Pancreas (tissue), 10 donors: ENCODE measurements at regions not wholly inside any gene's neighbourhood (a gene's known extent, or its start where the extent isn't known, plus 50 kb on each side); places are given as distances from the start of the nearest gene placed in this dataset.
"Not testable (repeated sequence)": the region's sequence is repeated elsewhere in the genome, so short reads cannot be mapped to it uniquely, and the experiment has no call there.

Experiments used
- ATAC-seq, 4 donors: fragments of 200-7000 bp; cut with Tn5 transposase; one replicate each; pipeline versions ENCODE4 v1.8.0 to v1.9.1; 2020; ENCODE audit warnings: mild to moderate bottlenecking in 4 of 4, moderate library complexity in 4 of 4
- DNase-seq, 6 donors: peaks; one replicate each; pipeline ENCODE4 v3.0.0-alpha.2; 2020
- FAIRE-seq: peaks from 2 replicates; lab custom pipeline; 2012; peaks lifted over from hg19 to GRCh38; lab: Jason Lieb, UNC
- H3K27ac ChIP-seq, 4 donors: fragments of 200-600 bp; sonication (generic); 1 replicate in 3 of 4; 2 replicates in 1 of 4; pipeline versions ENCODE4 v1.5.0 to v1.8.0; 2020
- H3K27me3 ChIP-seq, 4 donors: fragments of 200-600 bp; one replicate each; pipeline ENCODE4 v1.8.0; 2021
- H3K36me3 ChIP-seq, 3 donors: fragments of 200-600 bp; sonication (generic) in 1 of 3; one replicate each; pipeline versions ENCODE4 v1.5.0 to v1.8.0; 2020 to 2021
- H3K4me1 ChIP-seq, 3 donors: fragments of 200-600 bp; one replicate each; pipeline ENCODE4 v1.8.0; 2021
- H3K4me3 ChIP-seq, 4 donors: fragments of 200-600 bp; sonication (generic) in 2 of 4; one replicate each; pipeline versions ENCODE4 v1.5.0 to v1.8.0; 2020 to 2021
- H3K9me3 ChIP-seq, 4 donors: fragments of 200-600 bp; one replicate each; pipeline ENCODE4 v1.8.0; 2021
- WGBS, 2 donors: extraction: QIAGEN DNeasy Blood & Tissue Kit; methylation state at CpG; one replicate each; pipeline ENCODE4 v1.1.7; 2013; 5-methylcytosine and 5-hydroxymethylcytosine counted together
- intact Hi-C, 3 donors: fragments of 100-400 bp; cut with DNase I; formaldehyde crosslinking; loops; one replicate each; pipeline versions ENCODE4 v1.11.1 to v1.14.2; 2022
- TF ChIP-seq, protein P1 (sequence below), 4 donors: fragments of 200-600 bp; sonication (generic) in 3 of 4; IDR thresholded peaks; one replicate each; pipeline versions ENCODE4 v1.5.0 to v1.8.0; 2021; ENCODE audit warnings: antibody characterized with exemption in 4 of 4
- donor health status: healthy with polysubstance abuse.
- donor health status: DM: no; HTN: no; CAD: no; lungs with moderate emphysema.
- donor health status: DM: no; HTN: no; CAD: no.
- donor health status: control.
- donor health status: control.
- donor health status: Bipolar disorder and iron deficiency.
- donor health status: DM: yes; HTN: yes; CAD: no.
- donor health status: DM: no; HTN: no; CAD: no.
- donor health status: DM: no; HTN: no; CAD: no.
- donor health status: DM: yes; HTN: yes; CAD: no.

DNA sequence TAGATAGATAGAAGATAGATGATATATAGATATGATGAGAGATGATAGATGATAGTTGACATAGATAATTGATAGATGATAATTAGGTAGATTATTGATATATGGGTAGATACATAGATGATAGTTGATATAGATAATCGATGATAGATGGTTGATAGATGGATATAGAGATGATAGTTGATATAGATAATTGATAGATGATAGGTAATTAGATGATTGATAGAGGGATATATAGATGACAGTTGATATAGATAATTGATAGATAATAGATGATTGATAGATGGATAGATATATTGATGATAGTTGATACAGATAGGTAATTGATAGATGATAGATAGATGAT lies 72.3 kb downstream of the PRR15 start:
- TF ChIP-seq, protein P1, sequence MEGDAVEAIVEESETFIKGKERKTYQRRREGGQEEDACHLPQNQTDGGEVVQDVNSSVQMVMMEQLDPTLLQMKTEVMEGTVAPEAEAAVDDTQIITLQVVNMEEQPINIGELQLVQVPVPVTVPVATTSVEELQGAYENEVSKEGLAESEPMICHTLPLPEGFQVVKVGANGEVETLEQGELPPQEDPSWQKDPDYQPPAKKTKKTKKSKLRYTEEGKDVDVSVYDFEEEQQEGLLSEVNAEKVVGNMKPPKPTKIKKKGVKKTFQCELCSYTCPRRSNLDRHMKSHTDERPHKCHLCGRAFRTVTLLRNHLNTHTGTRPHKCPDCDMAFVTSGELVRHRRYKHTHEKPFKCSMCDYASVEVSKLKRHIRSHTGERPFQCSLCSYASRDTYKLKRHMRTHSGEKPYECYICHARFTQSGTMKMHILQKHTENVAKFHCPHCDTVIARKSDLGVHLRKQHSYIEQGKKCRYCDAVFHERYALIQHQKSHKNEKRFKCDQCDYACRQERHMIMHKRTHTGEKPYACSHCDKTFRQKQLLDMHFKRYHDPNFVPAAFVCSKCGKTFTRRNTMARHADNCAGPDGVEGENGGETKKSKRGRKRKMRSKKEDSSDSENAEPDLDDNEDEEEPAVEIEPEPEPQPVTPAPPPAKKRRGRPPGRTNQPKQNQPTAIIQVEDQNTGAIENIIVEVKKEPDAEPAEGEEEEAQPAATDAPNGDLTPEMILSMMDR (IDR thresholded peaks at IDR 0.05): no peak
- H3K4me3 ChIP-seq: no peak overlapping the region
- no peaks in the 10 kb centered on the region for H3K9me3 ChIP-seq
- no peaks in the 10 kb centered on the region for H3K27me3 ChIP-seq
- intact Hi-C loops: no loop called here
- no peaks in the 10 kb centered on the region for H3K36me3 ChIP-seq
- no peaks in the 10 kb centered on the region for H3K4me1 ChIP-seq
- no peak for FAIRE-seq
- ATAC-seq: no peak
- WGBS, 2 donors: 35 to 36% methylated on average over 1 of the region's 1 CpG
- H3K27ac ChIP-seq: no peak overlapping the region
- no peak for DNase-seq

DNA sequence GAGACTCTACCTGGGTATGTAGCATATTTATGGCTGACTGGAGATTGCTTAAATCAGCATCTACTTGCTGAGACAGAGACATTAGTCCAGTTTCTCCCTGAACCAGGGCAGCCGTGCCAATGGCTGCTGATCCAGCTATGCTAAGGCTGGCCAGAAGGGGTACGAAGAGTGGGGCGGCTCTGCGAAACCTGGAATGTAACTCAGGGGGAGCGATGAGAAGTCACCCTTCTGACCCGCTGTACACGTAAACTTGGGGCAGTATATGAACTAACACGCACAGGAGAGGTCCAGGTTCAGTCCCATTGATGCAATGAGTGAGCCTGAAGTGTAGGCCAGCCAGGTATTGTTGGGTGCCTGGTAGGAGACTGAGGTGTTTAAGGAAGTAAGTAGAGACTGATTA lies 73.7 kb downstream of the PRR15 start:
- H3K27ac ChIP-seq: no peak overlapping the region
- ATAC-seq: no peak
- DNase-seq: no peak
- FAIRE-seq: no peak
- H3K4me3 ChIP-seq: no peak overlapping the region
- no peaks in the 10 kb centered on the region for H3K4me1 ChIP-seq
- no peaks in the 10 kb centered on the region for H3K27me3 ChIP-seq
- TF ChIP-seq, protein P1 (IDR thresholded peaks at IDR 0.05): no peak
- WGBS, 2 donors: 96 to 98% methylated on average over 8 of the region's 8 CpGs
- intact Hi-C loops: no loop called here
- H3K36me3 ChIP-seq: no peaks in the 10 kb centered on the region
- H3K9me3 ChIP-seq: no peaks in the 10 kb centered on the region

- DNase-seq, H3K36me3 ChIP-seq, H3K4me1 ChIP-seq, H3K27ac ChIP-seq, ATAC-seq, H3K27me3 ChIP-seq, H3K4me3 ChIP-seq, intact Hi-C loops, FAIRE-seq, H3K9me3 ChIP-seq: not testable (repeated sequence)
- WGBS, 2 donors: 88 to 95% methylated on average over 3 of the region's 3 CpGs
Measured at GRCh38 chr7:29638841-29639240, 75.2 kb downstream of the PRR15 start.

GRCh38 chr7:29639386-29639785 lies 75.8 kb downstream of the PRR15 start:
- no peaks in the 10 kb centered on the region for H3K9me3 ChIP-seq
- no peaks in the 10 kb centered on the region for H3K27me3 ChIP-seq
- DNase-seq (no peak), ATAC-seq (no peak), FAIRE-seq (no peak)
- no peaks in the 10 kb centered on the region for H3K4me1 ChIP-seq
- H3K4me3 ChIP-seq: no peak overlapping the region
- 86 to 87% methylated on average over 5 of the region's 5 CpGs for WGBS, 2 donors
- H3K27ac ChIP-seq: no peak overlapping the region
- H3K36me3 ChIP-seq: no peaks in the 10 kb centered on the region
- intact Hi-C loops: no loop called here
- TF ChIP-seq, protein P1 (IDR thresholded peaks at IDR 0.05): no peak

- no peak overlapping the region for H3K4me3 ChIP-seq
- TF ChIP-seq, protein P1 (IDR thresholded peaks at IDR 0.05): no peak
- no peak overlapping the region for H3K27ac ChIP-seq
- DNase-seq (no peak), ATAC-seq (peak in 3 of 4 donors; percentile 36 to 68 (median 37)), FAIRE-seq (no peak)
- H3K27me3 ChIP-seq: no peaks in the 10 kb centered on the region
- intact Hi-C loops: no loop called here
- H3K36me3 ChIP-seq: no peaks in the 10 kb centered on the region
- 70 to 73% methylated on average over 12 of the region's 12 CpGs for WGBS, 2 donors
- no peaks in the 10 kb centered on the region for H3K4me1 ChIP-seq
- H3K9me3 ChIP-seq: no peaks in the 10 kb centered on the region
Measured at GRCh38 chr7:29639886-29640595, 76.4 kb downstream of the PRR15 start.
